H7 (cell line): ENCODE measurements at regions not wholly inside any gene's neighbourhood (a gene's known extent, or its start where the extent isn't known, plus 50 kb on each side); places are given as distances from the start of the nearest gene placed in this dataset.

Experiments
- DNase-seq: peaks from one replicate; pipeline ENCODE4 v3.0.0; 2012
- H3K27me3 ChIP-seq: 2 replicates; pipeline ENCODE4 v1.6.0; 2011; ENCODE audit warnings: mild to moderate bottlenecking, low read length; ENCODE audit not compliant: control insufficient read depth, insufficient read depth
- H3K36me3 ChIP-seq: replicated peaks from 2 replicates; pipeline ENCODE4 v1.5.1; 2011; ENCODE audit warnings: low read length; ENCODE audit not compliant: control insufficient read depth, insufficient read depth
- H3K4me3 ChIP-seq: 2 replicates; pipeline ENCODE4 v1.5.1; 2011; ENCODE audit warnings: low read depth, mild to moderate bottlenecking, control low read depth, low read length, moderate library complexity; ENCODE audit not compliant: insufficient read depth

GRCh38 chr4:161256172-161256571, 907.6 kb downstream of the FSTL5 start:
- Histone ChIP-seq H3K36me3 (no peaks in the 10 kb centered on the region; the same call in 1 of the 2 replicates), H3K4me3 (no peak overlapping the region), H3K27me3 (no peaks in the 10 kb centered on the region)
- DNase-seq: no peak

- Histone ChIP-seq H3K36me3 (no peaks in the 10 kb centered on the region; the same call in 1 of the 2 replicates), H3K4me3 (no peak overlapping the region), H3K27me3 (no peaks in the 10 kb centered on the region)
- no peak for DNase-seq
Measured at GRCh38 chr4:161254375-161254774, 909.4 kb downstream of the FSTL5 start.

DNA sequence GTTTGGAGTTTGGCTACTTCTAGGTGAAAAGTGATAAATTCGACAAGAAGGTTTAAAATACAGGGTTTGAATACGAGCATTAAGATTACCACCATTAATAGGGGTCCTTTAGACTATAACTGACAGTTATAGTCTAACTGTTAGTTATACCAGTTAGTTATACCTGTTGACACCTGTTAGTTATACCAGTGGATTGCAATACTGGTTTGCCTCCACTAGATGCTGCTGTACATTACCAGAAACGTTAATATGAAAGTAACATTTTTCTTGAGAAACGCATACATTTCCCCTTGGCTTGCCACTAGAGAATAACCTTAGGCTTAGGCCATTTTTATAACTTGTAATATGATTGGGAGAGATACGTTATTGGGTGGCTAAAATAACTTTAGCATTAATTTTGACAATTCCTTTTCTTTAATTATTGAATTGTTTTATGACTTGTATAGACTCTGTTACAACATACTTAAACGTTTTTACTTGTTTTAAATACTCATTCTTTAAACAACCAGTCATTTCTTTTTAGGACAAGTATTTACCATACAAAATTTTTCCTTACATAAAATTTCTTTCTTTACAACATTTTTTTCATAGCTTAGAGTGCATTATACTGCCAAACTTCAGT, 911.2 kb downstream of the FSTL5 start:
- H3K4me3 ChIP-seq: no peak overlapping the region
- H3K27me3 ChIP-seq: no peaks in the 10 kb centered on the region
- DNase-seq: peak; percentile 10
- no peaks in the 10 kb centered on the region; the same call in 1 of the 2 replicates for H3K36me3 ChIP-seq

DNA sequence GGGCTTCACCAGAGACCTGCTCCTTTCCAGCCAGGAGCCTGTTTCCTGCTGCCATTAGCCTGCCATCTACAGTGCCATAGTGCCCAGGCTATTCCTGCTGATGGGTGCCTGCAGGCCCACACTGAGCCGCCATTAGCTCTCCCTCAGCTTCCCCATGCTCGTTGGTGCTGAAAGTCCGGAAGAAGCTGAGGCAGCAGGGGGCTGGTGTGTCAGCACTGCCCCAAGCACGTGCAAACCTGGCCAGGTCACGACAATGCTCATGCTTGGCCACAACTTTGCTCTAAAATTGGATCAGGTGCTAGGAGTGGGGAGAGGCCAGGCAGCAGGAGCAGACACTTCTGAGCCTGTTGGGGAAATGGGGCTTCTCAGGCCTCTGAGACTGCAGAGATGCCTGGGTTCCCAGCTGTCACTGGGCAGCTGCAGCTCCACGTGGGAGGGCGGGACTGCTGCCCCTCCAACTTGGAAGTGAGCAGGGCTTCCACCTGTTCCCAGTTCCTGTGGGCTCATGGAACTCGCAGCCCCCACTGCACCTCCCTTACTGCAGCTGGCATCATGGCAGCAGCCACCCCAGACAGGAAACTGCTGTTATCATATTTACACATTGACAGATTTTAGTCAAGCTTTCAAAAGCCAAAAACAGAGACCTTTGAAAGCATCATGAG, 913.9 kb downstream of the FSTL5 start:
- Histone ChIP-seq H3K36me3 (no peaks in the 10 kb centered on the region), H3K27me3 (no peaks in the 10 kb centered on the region), H3K4me3 (no peak overlapping the region)
- DNase-seq: no peak

DNA sequence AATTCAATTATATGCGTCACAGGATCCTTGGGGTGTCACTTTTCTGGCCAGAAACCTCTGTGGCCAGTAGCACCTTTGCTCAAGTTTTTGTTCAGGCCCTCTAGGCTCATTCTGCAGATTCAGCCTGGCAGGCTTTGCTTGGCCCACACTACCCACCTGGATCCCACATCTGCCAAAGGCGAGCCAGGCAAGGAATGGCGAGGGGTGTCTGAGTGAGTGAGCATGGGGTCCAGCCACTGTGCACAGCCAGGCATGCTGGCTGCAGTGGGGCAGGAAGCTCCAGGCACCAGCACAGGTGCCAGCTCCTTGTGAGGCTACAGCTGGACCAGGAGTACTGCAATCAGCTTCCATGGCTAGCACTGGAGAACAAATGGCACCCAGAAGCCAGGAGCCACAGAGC, 914.9 kb downstream of the FSTL5 start:
- Histone ChIP-seq H3K27me3 (no peaks in the 10 kb centered on the region), H3K36me3 (no peaks in the 10 kb centered on the region), H3K4me3 (no peak overlapping the region)
- DNase-seq: no peak

DNA sequence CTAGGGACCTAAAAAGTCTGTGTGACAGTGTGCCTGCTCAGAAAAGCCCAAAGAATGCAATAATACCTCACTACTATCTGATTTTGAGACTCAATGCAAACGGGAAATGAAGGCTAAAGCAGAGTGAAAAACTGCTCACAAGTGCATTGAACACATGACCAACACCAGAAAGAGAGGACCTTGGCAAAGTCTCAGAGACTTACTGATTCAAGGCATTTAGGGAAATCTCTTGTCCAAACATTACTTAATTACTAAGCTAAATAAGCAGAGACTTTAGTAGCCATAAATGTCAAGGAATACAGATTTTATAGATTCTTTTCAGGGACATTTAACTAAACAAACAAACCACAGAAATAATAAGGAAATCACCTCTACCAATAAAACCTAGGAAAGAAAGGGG, 916.0 kb downstream of the FSTL5 start:
- H3K4me3 ChIP-seq: no peak overlapping the region
- no peaks in the 10 kb centered on the region for H3K36me3 ChIP-seq
- no peaks in the 10 kb centered on the region for H3K27me3 ChIP-seq
- DNase-seq: no peak

DNA sequence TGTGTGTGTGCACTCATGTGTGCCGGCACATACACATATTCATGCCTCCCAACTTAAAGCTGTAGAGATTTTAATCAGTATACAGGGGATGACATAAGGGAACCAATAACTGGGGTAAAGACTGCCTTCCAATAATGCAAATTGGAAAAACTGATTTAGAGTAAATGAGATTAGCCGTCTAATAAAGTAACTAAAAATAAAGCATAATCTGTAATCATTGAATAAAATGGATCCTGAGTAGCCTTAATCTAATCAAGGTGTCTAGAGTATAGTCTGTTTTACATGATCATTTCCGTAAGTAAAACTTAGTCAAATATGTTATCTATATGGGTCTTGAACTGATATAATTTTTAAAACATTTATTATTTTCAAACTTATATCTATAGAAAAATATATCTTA, 925.8 kb downstream of the FSTL5 start:
- Histone ChIP-seq H3K27me3 (no peaks in the 10 kb centered on the region), H3K4me3 (no peak overlapping the region), H3K36me3 (no peaks in the 10 kb centered on the region)
- DNase-seq: no peak

DNA sequence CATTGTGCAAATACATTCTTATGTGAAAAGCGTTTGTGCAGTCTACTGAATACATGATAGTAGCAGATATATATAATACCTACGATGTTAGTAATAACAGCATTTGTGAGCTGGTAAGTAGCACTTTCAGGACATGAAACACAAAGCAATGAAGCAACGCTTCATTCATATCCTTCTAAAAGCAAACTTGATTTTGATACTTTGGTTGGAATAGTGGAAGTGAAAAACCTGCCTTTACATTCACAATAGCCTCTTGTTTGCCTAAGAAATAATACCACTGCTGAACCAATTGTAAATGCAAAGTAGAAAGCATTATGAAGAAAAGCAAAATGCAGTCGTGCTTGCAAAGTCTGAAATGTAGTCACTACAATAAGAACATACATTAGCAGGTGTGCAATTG, 926.3 kb downstream of the FSTL5 start:
- DNase-seq: no peak
- H3K36me3 ChIP-seq: no peaks in the 10 kb centered on the region
- no peaks in the 10 kb centered on the region for H3K27me3 ChIP-seq
- no peak overlapping the region for H3K4me3 ChIP-seq

DNA sequence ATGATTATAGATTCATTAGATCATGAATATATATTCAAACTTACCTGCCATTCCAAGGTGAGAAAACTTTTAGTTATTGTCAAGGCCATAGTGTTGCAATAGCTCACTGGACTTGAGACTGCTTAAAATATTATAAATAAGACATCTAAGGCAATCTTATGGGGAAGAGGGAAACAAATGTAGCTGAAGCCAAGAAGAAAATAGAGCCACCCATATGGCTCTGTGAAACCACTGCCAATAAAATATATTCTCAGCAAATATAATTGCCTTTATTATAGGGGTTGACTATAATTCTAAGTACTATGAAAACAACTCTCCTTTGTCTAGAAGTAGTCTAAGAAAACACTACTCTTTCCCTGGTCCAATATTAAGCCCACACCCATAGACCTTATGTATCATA, 938.5 kb downstream of the FSTL5 start:
- Histone ChIP-seq H3K27me3 (no peaks in the 10 kb centered on the region), H3K36me3 (no peaks in the 10 kb centered on the region), H3K4me3 (no peak overlapping the region)
- no peak for DNase-seq

- Histone ChIP-seq H3K4me3 (no peak overlapping the region), H3K27me3 (no peaks in the 10 kb centered on the region), H3K36me3 (no peaks in the 10 kb centered on the region)
- DNase-seq: no peak
Measured at GRCh38 chr4:161222889-161223288, 940.9 kb downstream of the FSTL5 start.

- H3K4me3 ChIP-seq: no peak overlapping the region
- H3K27me3 ChIP-seq: no peaks in the 10 kb centered on the region
- no peak for DNase-seq
- H3K36me3 ChIP-seq: no peaks in the 10 kb centered on the region
Measured at GRCh38 chr4:161208564-161208963, 955.2 kb downstream of the FSTL5 start.

DNA sequence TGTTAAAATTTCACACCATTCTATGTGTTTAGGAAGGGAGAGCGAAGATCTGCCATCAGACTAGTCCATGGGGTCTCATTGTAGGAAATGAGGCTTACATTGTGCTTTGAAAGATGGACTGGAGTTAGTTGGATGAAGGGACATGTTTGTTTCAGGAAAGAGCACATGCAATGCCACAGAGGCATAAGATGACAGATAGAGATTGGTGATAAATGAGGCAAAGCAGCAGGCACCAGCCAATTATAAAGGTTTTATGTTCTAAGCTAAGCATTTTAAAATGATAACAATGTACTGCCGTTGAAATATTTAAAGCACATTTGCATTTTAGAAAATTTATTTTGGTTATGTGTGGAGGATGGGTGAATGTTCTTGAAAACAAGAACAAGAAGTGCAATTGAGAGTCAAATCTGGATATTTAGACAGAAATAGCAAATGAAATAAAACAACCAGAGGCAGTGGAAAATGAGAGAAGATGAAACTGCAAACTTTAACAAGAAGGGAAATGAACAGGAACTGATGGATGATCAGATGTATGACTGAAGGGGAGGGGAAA, 957.2 kb downstream of the FSTL5 start:
- Histone ChIP-seq H3K36me3 (no peaks in the 10 kb centered on the region), H3K4me3 (no peak overlapping the region), H3K27me3 (no peaks in the 10 kb centered on the region)
- no peak for DNase-seq

- H3K4me3 ChIP-seq: no peak overlapping the region
- no peaks in the 10 kb centered on the region for H3K27me3 ChIP-seq
- no peaks in the 10 kb centered on the region for H3K36me3 ChIP-seq
- no peak for DNase-seq
Measured at GRCh38 chr4:161203865-161204264, 959.9 kb downstream of the FSTL5 start.

DNA sequence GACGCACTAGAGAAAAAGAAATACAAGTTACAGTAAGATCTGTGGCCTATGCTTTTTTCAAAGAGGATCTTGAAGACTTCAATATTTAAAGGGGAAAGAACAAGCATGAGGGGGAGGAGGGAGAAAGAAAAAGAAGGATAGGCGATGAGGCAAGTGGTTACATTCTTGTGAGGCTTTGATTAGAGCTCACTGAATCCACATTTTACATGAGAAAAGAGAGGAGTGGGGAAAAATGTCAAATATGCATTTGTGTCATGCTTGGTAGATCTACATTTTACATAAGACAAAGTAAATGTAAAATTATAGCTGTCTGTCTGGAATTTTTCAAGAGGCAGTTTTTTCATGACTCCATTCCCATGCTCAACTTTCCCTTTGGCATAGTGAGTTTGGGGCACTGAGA, 965.9 kb downstream of the FSTL5 start:
- no peak for DNase-seq
- H3K36me3 ChIP-seq: no peaks in the 10 kb centered on the region
- H3K27me3 ChIP-seq: no peaks in the 10 kb centered on the region
- no peak overlapping the region for H3K4me3 ChIP-seq

DNA sequence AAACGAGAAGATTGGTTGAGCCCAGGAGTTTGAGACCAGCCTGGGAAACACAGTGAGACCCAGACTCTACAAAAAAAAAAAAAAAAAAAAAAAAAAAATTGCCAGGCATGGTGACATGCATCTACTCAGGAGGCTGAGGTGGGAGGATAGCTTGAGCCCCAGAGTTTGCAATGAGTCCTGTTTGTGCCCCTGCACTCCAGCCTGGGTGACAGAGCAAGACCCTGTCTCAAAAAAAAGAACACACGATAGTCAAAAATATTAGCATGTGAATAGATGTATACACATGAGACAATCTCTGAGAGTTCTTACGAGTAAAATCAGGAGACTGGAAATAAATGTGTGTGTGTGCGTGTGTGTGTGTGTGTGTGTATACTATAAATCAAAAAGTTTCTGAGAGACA, 966.3 kb downstream of the FSTL5 start:
- Histone ChIP-seq H3K36me3 (no peaks in the 10 kb centered on the region), H3K4me3 (no peak overlapping the region), H3K27me3 (no peaks in the 10 kb centered on the region)
- no peak for DNase-seq
